DMS 273 (cell line): ENCODE measurements at regions not wholly inside any gene's neighbourhood (a gene's known extent, or its start where the extent isn't known, plus 50 kb on each side); places are given as distances from the start of the nearest gene placed in this dataset.

ENCODE experiments used
- DNase-seq: peaks from one replicate; lab custom pipeline; 2025; ENCODE audit not compliant: unreplicated experiment; lab: John Stamatoyannopoulos, UW

DNA sequence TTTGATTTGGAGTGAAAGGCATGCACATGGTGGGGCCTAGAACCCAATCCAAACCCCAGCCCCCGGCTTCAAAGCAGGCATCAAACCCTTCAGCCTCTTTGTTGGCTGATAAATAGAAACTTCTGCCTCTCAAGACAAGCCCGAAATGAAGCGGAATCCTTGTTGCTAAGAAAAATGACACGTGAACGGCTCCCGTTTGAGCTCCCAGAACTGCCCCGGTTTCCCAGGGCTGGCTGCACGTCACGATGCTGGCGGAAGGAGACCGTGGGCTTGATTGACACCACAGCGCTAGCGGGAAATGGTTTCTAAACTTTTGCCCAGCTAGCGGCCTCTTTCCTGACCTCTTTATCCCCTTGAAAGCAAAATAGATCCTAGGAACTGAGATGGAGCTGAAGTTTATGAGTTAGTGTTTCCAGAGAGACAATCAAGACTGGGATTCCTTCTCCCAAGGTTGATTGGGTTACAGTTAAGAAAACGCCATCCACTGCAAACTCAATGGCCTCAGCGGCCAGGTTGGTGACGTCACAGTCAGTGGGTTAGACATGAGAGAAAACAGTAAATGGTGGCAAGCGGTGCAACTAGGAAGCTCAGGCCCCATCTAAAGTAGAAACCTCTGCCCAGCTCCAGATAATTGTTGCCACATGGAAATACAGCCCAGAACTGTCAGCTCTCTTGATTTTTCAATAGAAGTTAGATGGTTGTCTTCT, 117.0 kb downstream of the ANKRD60 start:
- no peak for DNase-seq

DNA sequence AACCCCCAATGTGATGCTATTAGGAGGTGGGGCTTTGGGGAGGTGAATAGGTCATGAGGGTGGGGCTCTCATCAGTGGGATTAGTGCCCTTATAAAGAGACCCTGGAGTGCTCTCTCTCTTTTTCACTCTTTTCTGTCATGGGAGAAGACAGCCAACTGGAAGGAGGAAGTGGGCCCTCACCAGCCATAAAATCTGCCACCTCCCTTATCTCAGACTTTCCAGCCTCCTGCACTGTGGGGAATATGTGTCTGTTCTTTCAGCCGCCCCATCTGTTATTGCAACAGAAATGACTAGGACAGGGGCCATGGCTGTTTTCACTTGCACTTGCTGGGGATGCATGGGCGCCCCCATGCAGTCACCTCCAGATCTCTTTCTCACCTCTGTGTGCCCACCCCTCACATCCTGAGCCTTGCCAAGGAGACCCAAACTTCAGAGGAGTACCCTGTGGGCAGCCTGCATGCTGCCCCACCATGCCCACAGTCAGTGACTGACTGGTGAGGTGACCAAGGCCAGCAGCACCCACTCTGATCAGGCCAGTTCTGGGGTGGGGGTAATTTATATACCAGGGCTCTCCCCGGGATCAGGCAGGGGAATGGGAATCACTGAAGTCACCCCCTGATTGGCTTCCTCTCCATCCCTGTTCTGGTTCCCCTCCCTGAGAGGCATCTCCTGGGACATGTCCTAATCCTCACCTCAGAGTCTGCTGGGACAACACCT, 118.4 kb downstream of the ANKRD60 start:
- DNase-seq: no peak

GRCh38 chr20:58109126-58109880, 119.2 kb downstream of the ANKRD60 start:
- DNase-seq: no peak

GRCh38 chr20:58107533-58107932, 120.9 kb downstream of the ANKRD60 start:
- no peak for DNase-seq

DNA sequence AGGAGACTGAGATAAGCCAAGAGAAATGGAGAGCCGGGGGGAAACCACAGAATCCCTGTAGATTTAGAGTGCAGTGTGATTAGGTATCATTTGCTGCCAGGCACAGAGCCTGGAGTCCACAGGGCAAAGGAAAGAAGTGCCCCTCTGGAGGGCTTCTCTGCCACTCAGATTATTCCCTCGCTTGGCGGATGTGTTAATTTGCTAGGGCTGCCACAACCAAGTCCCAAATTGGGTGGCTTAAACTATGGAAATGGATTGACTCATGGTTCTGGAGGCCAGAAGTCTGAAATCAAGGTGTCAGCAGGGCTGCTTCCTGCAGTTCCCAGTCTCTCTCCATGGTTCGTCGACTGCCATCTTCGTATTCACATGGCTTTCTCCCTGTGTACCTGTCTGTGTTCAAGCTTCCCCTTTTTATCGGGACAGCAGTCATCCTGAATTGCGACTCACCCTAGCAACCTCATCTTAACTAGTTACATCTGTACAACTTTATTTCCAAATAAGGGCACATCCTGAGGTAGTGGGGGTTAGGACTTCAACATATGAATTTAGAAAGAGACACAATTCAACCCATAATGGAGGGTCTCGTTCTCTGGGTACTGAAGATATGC, 122.2 kb downstream of the ANKRD60 start:
- no peak for DNase-seq

DNA sequence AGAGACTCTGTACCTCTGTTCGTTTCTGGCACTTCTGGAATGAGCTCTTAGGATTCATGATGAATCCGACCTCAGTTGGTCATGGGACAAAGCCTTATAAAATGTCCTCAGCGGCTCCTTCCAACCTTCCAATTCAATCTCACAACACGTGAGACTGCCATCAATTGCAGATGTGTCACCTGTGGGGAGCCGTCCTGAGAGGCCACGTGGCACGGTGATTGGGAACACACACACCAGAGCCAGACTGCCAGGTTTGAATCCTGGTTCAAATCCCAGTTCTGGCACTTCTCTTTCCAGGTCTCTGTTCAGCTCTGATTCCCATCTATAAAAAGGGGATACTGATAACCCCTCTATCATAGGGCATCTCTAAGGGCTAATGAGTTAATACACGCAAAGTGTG, 124.5 kb downstream of the ANKRD60 start:
- no peak for DNase-seq

DNA sequence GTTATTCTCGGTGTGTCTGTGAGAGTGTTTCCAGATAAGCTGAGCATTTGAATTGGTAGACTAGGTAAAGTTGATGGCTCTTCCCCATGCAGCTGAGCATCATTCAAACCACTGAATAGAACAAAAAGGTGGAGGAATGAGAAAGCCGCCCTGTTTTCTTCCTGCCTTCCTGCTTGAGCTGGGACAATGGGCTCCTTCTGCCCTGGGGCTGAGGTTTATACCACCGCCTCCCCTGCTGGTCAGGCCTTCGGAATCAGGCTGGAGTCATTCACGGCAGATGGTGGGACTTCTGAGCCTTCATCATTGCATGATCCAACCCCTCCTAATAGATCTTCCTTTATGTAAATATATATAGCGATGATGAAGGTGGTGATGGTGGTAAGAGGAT, 124.9 kb downstream of the ANKRD60 start:
- DNase-seq: no peak

DNA sequence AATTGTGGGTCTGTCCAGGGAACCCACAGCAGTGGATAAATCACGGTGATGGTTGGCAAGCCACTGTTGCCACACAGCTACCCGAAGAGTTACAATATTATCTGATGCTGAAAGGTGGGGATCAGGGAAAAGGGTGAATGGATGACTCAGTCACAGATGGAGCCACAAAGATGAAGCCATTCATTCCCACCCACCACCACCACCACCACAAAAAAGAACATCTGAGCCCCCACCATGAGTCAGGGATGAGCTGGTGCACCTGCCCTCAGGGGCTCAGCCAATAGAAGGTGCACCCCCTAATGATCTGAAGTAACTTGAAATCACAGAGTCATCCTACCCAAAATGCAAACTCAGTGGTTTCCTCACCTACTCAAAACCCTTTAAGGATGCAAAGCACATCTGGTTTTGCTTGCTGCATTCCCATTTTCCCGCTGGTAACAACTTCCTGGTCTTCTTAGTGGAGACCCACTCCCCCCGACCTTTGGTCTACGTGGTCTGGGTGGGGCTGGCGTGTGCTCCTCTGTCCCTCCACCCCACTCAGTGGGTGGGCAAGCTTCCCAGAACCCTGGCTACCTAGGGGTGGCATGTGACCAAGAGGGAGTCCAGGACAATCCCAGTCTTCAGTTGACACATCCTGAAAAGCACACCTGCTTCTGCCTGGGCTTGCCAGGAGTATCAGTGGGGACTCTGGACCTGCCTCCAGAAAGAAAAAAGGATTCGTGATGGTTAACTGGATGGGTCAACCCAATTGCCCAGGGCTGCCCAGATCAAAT, 125.5 kb downstream of the ANKRD60 start:
- no peak for DNase-seq

DNA sequence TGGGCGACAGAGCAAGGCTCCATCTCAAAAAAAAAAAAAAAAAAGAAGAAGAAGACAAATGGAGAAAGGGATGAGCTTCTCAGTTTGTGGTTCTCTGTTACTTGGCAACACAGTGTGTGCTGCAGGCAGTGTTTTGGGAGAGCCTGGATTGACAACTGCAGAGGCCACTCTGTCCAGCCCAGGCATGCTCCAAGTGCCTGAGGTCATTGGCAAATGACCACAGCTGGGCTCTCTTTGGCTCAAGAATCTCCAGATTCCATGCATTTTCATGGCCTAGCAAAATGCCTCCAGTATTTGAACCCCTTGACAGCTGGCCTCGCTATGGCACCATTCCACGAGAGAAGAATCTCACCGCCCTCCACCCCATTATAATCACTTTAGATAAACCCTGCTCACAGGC, 126.2 kb downstream of the ANKRD60 start:
- DNase-seq: no peak

GRCh38 chr20:58100731-58101356, 127.6 kb downstream of the ANKRD60 start:
- no peak for DNase-seq

DNA sequence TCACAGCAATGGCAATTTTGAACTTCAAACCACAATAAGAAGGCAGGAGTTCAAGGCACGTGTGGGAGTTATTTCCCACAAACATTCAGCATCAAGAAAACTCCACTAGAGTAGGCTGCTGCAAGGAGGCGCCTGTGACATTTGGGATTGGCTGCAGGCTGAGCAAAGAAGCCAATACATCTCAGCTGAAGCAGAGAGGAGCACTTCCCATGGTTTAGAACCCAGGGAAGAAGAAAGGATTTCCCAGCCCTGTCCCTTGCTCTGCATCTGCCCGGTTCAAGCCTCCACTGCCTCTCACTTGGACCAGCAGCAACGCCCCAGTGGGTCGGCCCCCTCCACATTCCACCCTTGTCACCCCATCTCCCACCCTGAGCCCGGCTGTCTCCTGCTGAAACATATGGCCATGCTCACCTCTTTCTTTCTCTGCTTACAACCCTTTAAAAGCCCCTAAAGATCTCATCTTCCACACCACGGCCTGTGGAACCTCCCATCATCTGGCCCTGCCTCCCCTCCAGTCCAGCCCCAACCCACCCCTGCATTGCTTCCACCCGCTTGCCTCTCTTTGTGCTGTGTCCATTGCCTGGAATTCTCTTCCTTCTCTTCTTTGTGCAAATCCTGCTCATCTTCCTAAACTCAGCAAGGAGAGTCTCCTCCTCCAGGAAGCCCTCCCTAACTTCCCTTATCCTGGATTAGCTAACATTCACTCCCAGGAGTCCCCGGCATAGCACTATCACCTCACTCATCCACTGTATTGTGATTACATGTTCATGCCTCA, 128.3 kb downstream of the ANKRD60 start:
- no peak for DNase-seq

DNA sequence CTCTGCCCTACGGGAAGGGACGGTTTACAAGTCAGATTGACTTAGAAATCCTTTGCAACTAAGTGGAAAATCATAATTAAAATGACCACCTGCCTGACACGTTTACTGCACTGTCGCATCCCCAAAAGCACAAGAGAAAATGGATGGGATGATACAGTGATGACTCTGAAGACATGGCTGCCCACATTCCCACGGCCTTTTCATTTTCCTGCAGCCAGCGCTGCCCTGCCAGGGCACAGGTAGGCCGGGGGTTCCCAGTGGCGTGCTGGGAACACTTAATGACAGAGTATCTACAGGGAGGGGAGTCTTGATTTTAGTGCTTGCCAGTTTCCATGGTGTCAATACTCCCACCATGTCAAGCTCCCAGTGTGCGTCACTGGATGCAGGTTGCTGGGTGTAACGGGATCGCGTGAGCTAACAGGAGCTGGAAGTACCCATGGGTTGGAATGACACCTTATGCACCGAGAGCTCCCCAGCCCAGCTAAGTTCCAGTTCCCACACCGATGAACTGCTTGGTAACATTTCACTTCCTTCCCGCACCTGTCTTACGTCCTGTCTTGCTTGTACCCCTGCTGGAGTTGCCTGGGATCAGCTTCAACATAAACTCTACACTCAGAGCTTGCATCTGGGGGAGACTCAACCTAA, 129.0 kb downstream of the ANKRD60 start:
- no peak for DNase-seq

DNA sequence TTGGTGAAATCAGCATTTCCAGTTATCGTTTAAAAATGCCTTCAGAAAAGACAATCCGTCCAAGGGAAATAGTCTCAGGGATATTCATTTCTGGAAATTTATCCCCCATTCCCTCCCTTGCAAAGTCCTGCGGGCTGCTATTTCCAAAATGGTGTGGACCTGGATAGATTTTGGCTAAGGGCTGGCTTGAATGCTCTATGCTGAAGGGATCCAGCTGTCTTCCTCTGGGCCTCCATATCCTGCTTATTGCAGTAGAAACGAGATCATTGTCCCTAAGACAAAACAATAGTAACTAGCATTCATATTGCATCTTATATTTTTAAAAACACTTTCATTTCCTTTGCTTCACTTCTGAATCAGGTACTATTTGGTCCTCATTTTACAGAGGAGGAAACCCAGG, 129.9 kb downstream of the ANKRD60 start:
- DNase-seq: no peak

DNA sequence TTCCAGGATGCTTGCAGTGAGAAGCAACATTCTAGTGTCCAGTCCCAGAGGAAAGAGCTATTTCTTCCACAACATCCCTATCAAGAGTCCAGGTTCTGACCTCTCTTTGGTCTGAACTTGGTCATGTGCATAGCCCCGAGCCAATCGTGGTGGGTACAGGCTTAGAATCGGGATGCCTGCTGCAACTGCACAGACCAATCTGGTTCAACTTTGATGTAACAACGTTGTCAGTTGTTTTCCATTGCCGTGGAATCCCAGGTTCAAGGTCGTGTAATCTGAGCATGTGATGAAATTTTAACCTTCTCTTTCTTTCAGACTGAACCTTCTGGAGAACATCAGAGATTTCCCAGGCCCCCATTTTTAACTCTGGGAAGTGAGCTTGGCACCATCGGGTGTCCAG, 130.5 kb downstream of the ANKRD60 start:
- DNase-seq: no peak

DNA sequence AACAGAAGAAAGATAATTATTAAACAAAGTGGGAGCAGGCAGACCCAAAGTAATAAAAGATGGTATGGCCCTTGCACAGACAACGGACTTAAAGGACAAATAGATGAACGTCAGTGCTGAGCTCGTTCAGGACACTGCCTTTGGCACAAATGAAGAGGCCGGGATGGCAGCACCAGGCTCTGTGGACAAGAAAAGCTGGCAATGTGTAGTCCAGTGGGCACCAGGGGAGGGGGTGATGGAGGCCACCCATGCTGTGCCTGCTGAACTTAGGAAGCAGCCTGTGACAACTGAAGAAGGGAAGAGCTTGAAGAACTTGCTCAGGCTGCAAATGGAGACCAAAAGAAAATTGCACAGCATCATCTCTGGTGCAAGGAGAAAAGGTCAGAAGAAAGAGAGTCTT, 131.0 kb downstream of the ANKRD60 start:
- no peak for DNase-seq

- no peak for DNase-seq
These were observed 131.5 kb downstream of the ANKRD60 start for GRCh38 chr20:58096880-58097423.

DNA sequence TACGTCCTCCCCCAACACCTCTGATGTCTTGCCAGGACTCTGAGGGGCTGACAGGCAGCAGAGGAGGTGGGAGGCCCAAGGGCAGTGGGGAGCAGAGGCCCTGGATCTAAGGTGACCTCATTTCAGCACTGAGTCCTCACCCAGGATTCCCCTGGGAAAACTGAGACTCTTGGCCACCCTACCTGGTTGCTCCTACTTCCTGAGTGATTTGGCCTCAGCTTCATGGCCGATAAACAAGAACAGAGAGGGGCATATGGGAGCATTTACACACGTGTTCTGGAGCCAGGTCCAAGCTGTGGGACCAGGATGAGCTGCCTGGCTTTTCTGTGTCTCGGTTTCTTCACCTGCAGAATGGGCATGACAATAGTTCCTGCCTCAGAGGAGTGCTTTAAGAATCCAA, 133.8 kb downstream of the ANKRD60 start:
- no peak for DNase-seq

DNA sequence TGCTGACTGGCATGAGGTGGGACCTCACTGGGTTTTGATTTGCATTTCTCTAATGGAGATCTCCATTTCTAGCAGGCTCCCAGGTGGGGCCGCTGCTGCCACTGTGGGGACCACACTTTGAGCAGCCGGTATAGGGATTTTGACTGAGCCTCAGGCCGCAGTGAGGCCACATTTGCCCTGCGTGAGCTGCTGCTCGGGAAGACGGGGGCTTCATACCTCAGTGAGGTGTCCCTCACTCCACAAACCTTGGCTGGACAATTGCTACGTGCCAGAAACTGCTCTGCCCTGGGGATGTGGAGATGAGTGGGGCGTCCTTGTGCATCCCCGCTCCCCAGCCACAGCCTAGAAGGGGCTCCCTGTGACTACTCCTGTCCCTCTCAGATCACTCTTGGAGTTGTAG, 134.3 kb downstream of the ANKRD60 start:
- DNase-seq: no peak

GRCh38 chr20:58092871-58093270, 135.6 kb downstream of the ANKRD60 start:
- no peak for DNase-seq
